Tibial nerve (tissue), 4 donors: ENCODE measurements at regions not wholly inside any gene's neighbourhood (a gene's known extent, or its start where the extent isn't known, plus 50 kb on each side); places are given as distances from the start of the nearest gene placed in this dataset.

ENCODE experiments used
- CTCF ChIP-seq, 5 experiments: fragments of 200-600 bp in 3 of 5; fragments of 450-650 bp in 2 of 5; sonication (generic) in 3 of 5; IDR thresholded peaks; one replicate each; pipeline ENCODE4 v1.5.1; 2016 to 2019; ENCODE audit warnings: antibody characterized with exemption in 5 of 5, mild to moderate bottlenecking in 3 of 5, moderate library complexity in 2 of 5
- EP300 ChIP-seq, 2 donors: sonication (generic); formaldehyde crosslinking; IDR thresholded peaks; one replicate each; pipeline ENCODE4 v1.6.1; 2017; ENCODE audit warnings: antibody characterized with exemption in 2 of 2, mild to moderate bottlenecking in 1 of 2
- POLR2A ChIP-seq, 2 donors: fragments of 450-650 bp; IDR thresholded peaks; one replicate each; pipeline ENCODE4 v1.6.1; 2017; ENCODE audit warnings: antibody characterized with exemption in 2 of 2, mild to moderate bottlenecking in 2 of 2, moderate library complexity in 2 of 2

GRCh38 chr6:114608091-114608490 is 265.3 kb upstream of the HS3ST5 start:
- TF ChIP-seq POLR2A (IDR thresholded peaks at IDR 0.05) (no peak), EP300 (IDR thresholded peaks at IDR 0.05) (no peak), CTCF (IDR thresholded peaks at IDR 0.05) (no peak)
